IMR-90 (cell line): ENCODE measurements at regions not wholly inside any gene's neighbourhood (a gene's known extent, or its start where the extent isn't known, plus 50 kb on each side); places are given as distances from the start of the nearest gene placed in this dataset.

Experiments
- ATAC-seq: fragments of 200-7000 bp; cut with Tn5 transposase; 2 replicates; pipeline ENCODE4 v1.9.1; 2020; ENCODE audit warnings: low read depth, mild to moderate bottlenecking, moderate library complexity
- BruUV-seq: library from RNA; stranded (reverse); fragments of 400-500 nt; replicated peaks from 2 replicates; lab custom pipeline; 2021; lab: Mats Ljungman, UMichigan
- CTCF ChIA-PET: fragments of 300-600 bp; formaldehyde crosslinking; extraction: SDS; loops from one replicate; lab custom pipeline; 2021; ENCODE audit warnings: antibody characterized with exemption; lab: Yijun Ruan, JAX
- POLR2A ChIA-PET: fragments of 300-600 bp; sonication (Branson Sonifier 250); formaldehyde crosslinking; loops from one replicate; lab custom pipeline; 2022; ENCODE audit warnings: antibody characterized with exemption; ENCODE audit not compliant: unreplicated experiment; lab: Charles Lee
- DNase-seq: peaks from one replicate; pipeline ENCODE4 v3.0.0; 2013
- H2AFZ ChIP-seq: replicated peaks from 2 replicates; pipeline ENCODE3; 2013; ENCODE audit warnings: low read length, mild to moderate bottlenecking; ENCODE audit not compliant: poor library complexity
- H2AK5ac ChIP-seq: 2 replicates; pipeline ENCODE4 v1.6.1; 2013; ENCODE audit warnings: low read depth, low read length, inconsistent platforms
- H2AK9ac ChIP-seq: replicated peaks from 2 replicates; pipeline ENCODE3; 2013; ENCODE audit warnings: mild to moderate bottlenecking, low read depth, low read length, moderate library complexity; ENCODE audit not compliant: poor library complexity
- H2BK120ac ChIP-seq: 2 replicates; pipeline ENCODE4 v1.6.1; 2013; ENCODE audit warnings: low read depth, low read length, inconsistent platforms
- H2BK15ac ChIP-seq: 3 replicates; pipeline ENCODE4 v1.6.1; 2013; ENCODE audit warnings: low read depth, low read length, inconsistent platforms
- H2BK20ac ChIP-seq: 2 replicates; pipeline ENCODE4 v1.6.1; 2013; ENCODE audit warnings: low read depth, mild to moderate bottlenecking, inconsistent platforms, low read length, moderate library complexity
- H2BK5ac ChIP-seq: 2 replicates; pipeline ENCODE4 v1.6.1; 2013; ENCODE audit warnings: mild to moderate bottlenecking, low read depth, low read length, inconsistent platforms; ENCODE audit not compliant: poor library complexity, severe bottlenecking
- H3K14ac ChIP-seq: replicated peaks from 2 replicates; pipeline ENCODE4 v1.6.1; 2013; ENCODE audit warnings: low read depth, low read length, inconsistent platforms
- H3K18ac ChIP-seq: 2 replicates; pipeline ENCODE4 v1.6.1; 2013; ENCODE audit warnings: low read depth, low read length, control low read depth
- H3K23ac ChIP-seq: 2 replicates; pipeline ENCODE4 v1.6.1; 2013; ENCODE audit warnings: low read depth, low read length, inconsistent platforms
- H3K27ac ChIP-seq: 2 replicates; pipeline ENCODE4 v1.5.1; 2013; ENCODE audit warnings: mild to moderate bottlenecking, control low read depth, low read length; ENCODE audit not compliant: insufficient read depth
- H3K27me3 ChIP-seq: 2 replicates; pipeline ENCODE4 v1.6.1; 2013; ENCODE audit warnings: low read length; ENCODE audit not compliant: control insufficient read depth, insufficient read depth
- H3K36me3 ChIP-seq: 2 replicates; pipeline ENCODE4 v1.6.1; 2013; ENCODE audit warnings: low read length, mixed read lengths; ENCODE audit not compliant: control insufficient read depth, insufficient read depth
- H3K4ac ChIP-seq: 2 replicates; pipeline ENCODE4 v1.6.1; 2013; ENCODE audit warnings: low read depth, low read length, inconsistent platforms
- H3K4me1 ChIP-seq: 2 replicates; pipeline ENCODE4 v1.6.1; 2013; ENCODE audit warnings: low read length, mixed read lengths; ENCODE audit not compliant: control insufficient read depth, insufficient read depth
- H3K4me2 ChIP-seq: 2 replicates; pipeline ENCODE4 v1.6.1; 2013; ENCODE audit warnings: low read depth, mild to moderate bottlenecking, control low read depth, low read length, moderate library complexity
- H3K4me3 ChIP-seq: 2 replicates; pipeline ENCODE4 v1.5.1; 2013; ENCODE audit warnings: low read depth, mild to moderate bottlenecking, control low read depth, low read length, moderate library complexity; ENCODE audit not compliant: insufficient read depth
- H3K56ac ChIP-seq: 2 replicates; pipeline ENCODE4 v1.6.1; 2013; ENCODE audit warnings: low read length, inconsistent platforms; ENCODE audit not compliant: insufficient read depth; ENCODE audit errors: extremely low read depth
- H3K79me1 ChIP-seq, 2 experiments: 2 replicates each; pipeline ENCODE4 v1.6.1; 2013; ENCODE audit warnings: low read length in 2 of 2, inconsistent platforms in 1 of 2, low read depth in 1 of 2
- H3K9ac ChIP-seq: 2 replicates; pipeline ENCODE4 v1.6.1; 2013; ENCODE audit warnings: low read depth, low read length, control low read depth
- H3K9me1 ChIP-seq: 2 replicates; pipeline ENCODE4 v1.6.1; 2013; ENCODE audit warnings: low read length, inconsistent platforms; ENCODE audit not compliant: insufficient read depth
- H3K9me3 ChIP-seq: 2 replicates; pipeline ENCODE4 v1.6.1; 2013; ENCODE audit warnings: low read length; ENCODE audit not compliant: control insufficient read depth, insufficient read depth
- H4K20me1 ChIP-seq: 2 replicates; pipeline ENCODE4 v1.6.1; 2013; ENCODE audit warnings: low read length, inconsistent platforms; ENCODE audit not compliant: insufficient read depth
- H4K5ac ChIP-seq: 2 replicates; pipeline ENCODE4 v1.6.1; 2013; ENCODE audit warnings: mild to moderate bottlenecking, low read depth, low read length, control low read depth
- H4K8ac ChIP-seq, 2 experiments: 2 replicates each; pipeline ENCODE4 v1.6.1; 2013; ENCODE audit warnings: low read depth in 2 of 2, low read length in 2 of 2, control low read depth in 1 of 2, inconsistent platforms in 1 of 2
- H4K91ac ChIP-seq: 2 replicates; pipeline ENCODE4 v1.6.1; 2013; ENCODE audit warnings: low read depth, low read length, inconsistent platforms; ENCODE audit not compliant: insufficient read depth
- BHLHE40 ChIP-seq: fragments of 150-350 bp; IDR thresholded peaks from 2 replicates; pipeline ENCODE4 v1.6.1; 2016; ENCODE audit warnings: mild to moderate bottlenecking, low read depth, low read length
- CEBPB ChIP-seq: IDR thresholded peaks from 2 replicates; pipeline ENCODE4 v1.6.1; 2012; ENCODE audit warnings: low read depth, low read length, improper control_type of control experiment
- CHD1 ChIP-seq: IDR thresholded peaks from 2 replicates; pipeline ENCODE4 v1.6.1; 2012; ENCODE audit warnings: low read depth, low read length, improper control_type of control experiment
- FOS ChIP-seq: fragments of 150-350 bp; IDR thresholded peaks from 2 replicates; pipeline ENCODE4 v1.6.1; 2016; ENCODE audit warnings: low read depth, low read length
- MAFK ChIP-seq: IDR thresholded peaks from 2 replicates; pipeline ENCODE4 v1.6.1; 2012; ENCODE audit warnings: low read depth, low read length, improper control_type of control experiment
- MXI1 ChIP-seq: IDR thresholded peaks from 2 replicates; pipeline ENCODE4 v1.6.1; 2012; ENCODE audit warnings: low read depth, mild to moderate bottlenecking, low read length, moderate library complexity, borderline replicate concordance
- NFE2L2 ChIP-seq: fragments of 150-350 bp; IDR thresholded peaks from 2 replicates; pipeline ENCODE4 v1.6.1; 2016; ENCODE audit warnings: low read depth, mild to moderate bottlenecking, low read length
- POLR2A ChIP-seq: IDR thresholded peaks from 2 replicates; pipeline ENCODE4 v1.6.1; 2012; ENCODE audit warnings: mild to moderate bottlenecking, low read depth, low read length
- RAD21 ChIP-seq: IDR thresholded peaks from 2 replicates; pipeline ENCODE4 v1.6.1; 2012; ENCODE audit warnings: low read length, improper control_type of control experiment
- RCOR1 ChIP-seq: IDR thresholded peaks from 2 replicates; pipeline ENCODE4 v1.6.1; 2012; ENCODE audit warnings: mild to moderate bottlenecking, low read length, improper control_type of control experiment; ENCODE audit not compliant: insufficient replicate concordance
- RFX5 ChIP-seq: IDR thresholded peaks from 2 replicates; pipeline ENCODE4 v1.8.0; 2012; ENCODE audit warnings: low read depth, mild to moderate bottlenecking, low read length, moderate library complexity
- SMC3 ChIP-seq: fragments of 150-350 bp; IDR thresholded peaks from 2 replicates; pipeline ENCODE4 v1.6.1; 2016; ENCODE audit warnings: low read depth, mild to moderate bottlenecking, antibody characterized with exemption, low read length, moderate library complexity
- WGBS, 2 experiments: methylation state at CpG; one replicate each; pipeline versions ENCODE4 v1.1.5 to v1.1.7; 2013; ENCODE audit warnings: missing lambda C conversion rate in 2 of 2; ENCODE audit not compliant: insufficient read length in 1 of 2; ENCODE audit errors: extremely low coverage in 2 of 2; 5-methylcytosine and 5-hydroxymethylcytosine counted together
- dilution Hi-C: fragments of 300-500 bp; cut with HindIII; formaldehyde crosslinking; loops from one replicate; pipeline ENCODE4 v1.14.3; 2018; ENCODE audit warnings: low sequenced_read_pairs; ENCODE audit not compliant: unreplicated experiment
- in situ Hi-C: fragments of 300-500 bp; cut with MboI; formaldehyde crosslinking; loops from 3 replicates; pipeline ENCODE4 v1.14.3; 2019; ENCODE audit warnings: low sequenced_read_pairs, inconsistent platforms, mixed read lengths
- intact Hi-C: fragments of 100-400 bp; cut with micrococcal nuclease; formaldehyde crosslinking; loops from 2 replicates; pipeline ENCODE4 v1.10.0; 2022
- TF ChIP-seq, protein P1 (sequence below): fragments of 150-350 bp; IDR thresholded peaks from 2 replicates; pipeline ENCODE4 v1.6.1; 2017; ENCODE audit warnings: mild to moderate bottlenecking, antibody characterized with exemption, low read length, low read depth
- TF ChIP-seq, protein P2 (sequence below): fragments of 150-350 bp; IDR thresholded peaks from 2 replicates; pipeline ENCODE4 v1.6.1; 2016; ENCODE audit warnings: low read depth, mild to moderate bottlenecking, low read length, moderate library complexity, borderline replicate concordance
- TF ChIP-seq, protein P3 (sequence below): conservative IDR thresholded peaks from 2 replicates; pipeline ENCODE4 v1.5.1; 2012; ENCODE audit warnings: mild to moderate bottlenecking, low read depth, low read length, improper control_type of control experiment

DNA sequence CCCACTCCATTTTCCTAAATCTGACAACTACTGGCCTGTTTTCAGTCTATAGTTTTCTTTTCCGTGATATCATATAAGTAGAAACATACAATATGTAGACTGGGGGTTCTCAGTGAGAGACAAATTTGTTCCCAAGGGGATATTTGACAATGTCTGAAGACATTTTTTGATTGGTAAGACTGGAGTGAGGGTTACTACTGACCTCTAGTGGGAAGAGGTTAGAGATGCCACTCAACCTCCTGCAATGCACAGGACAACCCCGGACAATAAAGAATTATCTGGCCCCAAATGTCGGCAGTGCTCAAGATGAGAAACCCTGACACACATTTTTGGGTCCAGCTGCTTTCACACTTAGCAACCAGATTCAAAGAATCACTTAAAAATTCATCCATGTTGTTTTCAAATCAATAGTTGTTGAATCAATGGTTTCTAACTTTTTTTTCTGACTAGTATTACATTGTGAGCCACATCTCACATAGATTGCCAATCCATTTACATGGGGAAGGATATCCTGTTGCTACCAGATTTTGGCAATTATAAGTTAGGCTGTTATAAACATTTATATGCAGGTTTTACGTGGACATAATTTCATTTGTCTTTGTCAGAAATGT is 307.1 kb downstream of the RPL10L start:
- ATAC-seq (no peak), DNase-seq (no peak)
- H4K5ac ChIP-seq = no peak overlapping the region
- ChIA-PET POLR2A (no interaction called here), CTCF (no interaction called here)
- no peak overlapping the region for H2BK20ac ChIP-seq
- no peak overlapping the region for H4K91ac ChIP-seq
- TF ChIP-seq BHLHE40 (no peak), NFE2L2 (no peak), CEBPB (no peak), RAD21 (peak; percentile 39), RCOR1 (no peak), CHD1 (no peak), MXI1 (no peak), POLR2A (no peak), MAFK (no peak), SMC3 (no peak), FOS (no peak), RFX5 (no peak)
- TF ChIP-seq, protein P1, sequence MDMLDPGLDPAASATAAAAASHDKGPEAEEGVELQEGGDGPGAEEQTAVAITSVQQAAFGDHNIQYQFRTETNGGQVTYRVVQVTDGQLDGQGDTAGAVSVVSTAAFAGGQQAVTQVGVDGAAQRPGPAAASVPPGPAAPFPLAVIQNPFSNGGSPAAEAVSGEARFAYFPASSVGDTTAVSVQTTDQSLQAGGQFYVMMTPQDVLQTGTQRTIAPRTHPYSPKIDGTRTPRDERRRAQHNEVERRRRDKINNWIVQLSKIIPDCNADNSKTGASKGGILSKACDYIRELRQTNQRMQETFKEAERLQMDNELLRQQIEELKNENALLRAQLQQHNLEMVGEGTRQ = no peak
- TF ChIP-seq, protein P2, sequence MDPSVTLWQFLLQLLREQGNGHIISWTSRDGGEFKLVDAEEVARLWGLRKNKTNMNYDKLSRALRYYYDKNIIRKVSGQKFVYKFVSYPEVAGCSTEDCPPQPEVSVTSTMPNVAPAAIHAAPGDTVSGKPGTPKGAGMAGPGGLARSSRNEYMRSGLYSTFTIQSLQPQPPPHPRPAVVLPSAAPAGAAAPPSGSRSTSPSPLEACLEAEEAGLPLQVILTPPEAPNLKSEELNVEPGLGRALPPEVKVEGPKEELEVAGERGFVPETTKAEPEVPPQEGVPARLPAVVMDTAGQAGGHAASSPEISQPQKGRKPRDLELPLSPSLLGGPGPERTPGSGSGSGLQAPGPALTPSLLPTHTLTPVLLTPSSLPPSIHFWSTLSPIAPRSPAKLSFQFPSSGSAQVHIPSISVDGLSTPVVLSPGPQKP = no peak
- TF ChIP-seq, protein P3, sequence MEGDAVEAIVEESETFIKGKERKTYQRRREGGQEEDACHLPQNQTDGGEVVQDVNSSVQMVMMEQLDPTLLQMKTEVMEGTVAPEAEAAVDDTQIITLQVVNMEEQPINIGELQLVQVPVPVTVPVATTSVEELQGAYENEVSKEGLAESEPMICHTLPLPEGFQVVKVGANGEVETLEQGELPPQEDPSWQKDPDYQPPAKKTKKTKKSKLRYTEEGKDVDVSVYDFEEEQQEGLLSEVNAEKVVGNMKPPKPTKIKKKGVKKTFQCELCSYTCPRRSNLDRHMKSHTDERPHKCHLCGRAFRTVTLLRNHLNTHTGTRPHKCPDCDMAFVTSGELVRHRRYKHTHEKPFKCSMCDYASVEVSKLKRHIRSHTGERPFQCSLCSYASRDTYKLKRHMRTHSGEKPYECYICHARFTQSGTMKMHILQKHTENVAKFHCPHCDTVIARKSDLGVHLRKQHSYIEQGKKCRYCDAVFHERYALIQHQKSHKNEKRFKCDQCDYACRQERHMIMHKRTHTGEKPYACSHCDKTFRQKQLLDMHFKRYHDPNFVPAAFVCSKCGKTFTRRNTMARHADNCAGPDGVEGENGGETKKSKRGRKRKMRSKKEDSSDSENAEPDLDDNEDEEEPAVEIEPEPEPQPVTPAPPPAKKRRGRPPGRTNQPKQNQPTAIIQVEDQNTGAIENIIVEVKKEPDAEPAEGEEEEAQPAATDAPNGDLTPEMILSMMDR = peak; percentile 40
- H2BK15ac ChIP-seq = no peak overlapping the region
- no TSS peak for BruUV-seq
- no peak overlapping the region for H2BK5ac ChIP-seq
- no peaks in the 10 kb centered on the region for H3K79me1 ChIP-seq
- dilution Hi-C loops (no loop called here), in situ Hi-C loops (no loop called here), intact Hi-C loops (loop anchor here (10.0 kb wide), 2 partner anchors 300 to 920 kb away; no protein-coding TSS in a partner anchor)
- no peak overlapping the region for H3K9ac ChIP-seq
- H4K8ac ChIP-seq = no peak overlapping the region
- H2BK120ac ChIP-seq = no peak overlapping the region
- no peak overlapping the region for H3K27ac ChIP-seq
- no peak overlapping the region for H3K18ac ChIP-seq
- H3K9me1 ChIP-seq = no peaks in the 10 kb centered on the region
- no peak overlapping the region for H3K23ac ChIP-seq
- H4K20me1 ChIP-seq = no peaks in the 10 kb centered on the region
- H3K36me3 ChIP-seq = no peaks in the 10 kb centered on the region
- no peak overlapping the region for H3K4me2 ChIP-seq
- no peak overlapping the region for H2AK5ac ChIP-seq
- H3K4me3 ChIP-seq = no peak overlapping the region
- H2AK9ac ChIP-seq = no peak overlapping the region
- H3K4me1 ChIP-seq = no peaks in the 10 kb centered on the region
- H3K27me3 ChIP-seq = no peaks in the 10 kb centered on the region
- no peak overlapping the region for H3K56ac ChIP-seq
- no CpG with 5 or more reads among the region's 4 CpGs for WGBS, 2 experiments
- H3K9me3 ChIP-seq = no peaks in the 10 kb centered on the region
- no peak overlapping the region for H3K4ac ChIP-seq
- H3K14ac ChIP-seq = no peak overlapping the region
- H2AFZ ChIP-seq = no peak overlapping the region
